ENCODE measurements at regions not wholly inside any gene's neighbourhood (a gene's known extent, or its start where the extent isn't known, plus 50 kb on each side); places are given as distances from the start of the nearest gene placed in this dataset.

DNA sequence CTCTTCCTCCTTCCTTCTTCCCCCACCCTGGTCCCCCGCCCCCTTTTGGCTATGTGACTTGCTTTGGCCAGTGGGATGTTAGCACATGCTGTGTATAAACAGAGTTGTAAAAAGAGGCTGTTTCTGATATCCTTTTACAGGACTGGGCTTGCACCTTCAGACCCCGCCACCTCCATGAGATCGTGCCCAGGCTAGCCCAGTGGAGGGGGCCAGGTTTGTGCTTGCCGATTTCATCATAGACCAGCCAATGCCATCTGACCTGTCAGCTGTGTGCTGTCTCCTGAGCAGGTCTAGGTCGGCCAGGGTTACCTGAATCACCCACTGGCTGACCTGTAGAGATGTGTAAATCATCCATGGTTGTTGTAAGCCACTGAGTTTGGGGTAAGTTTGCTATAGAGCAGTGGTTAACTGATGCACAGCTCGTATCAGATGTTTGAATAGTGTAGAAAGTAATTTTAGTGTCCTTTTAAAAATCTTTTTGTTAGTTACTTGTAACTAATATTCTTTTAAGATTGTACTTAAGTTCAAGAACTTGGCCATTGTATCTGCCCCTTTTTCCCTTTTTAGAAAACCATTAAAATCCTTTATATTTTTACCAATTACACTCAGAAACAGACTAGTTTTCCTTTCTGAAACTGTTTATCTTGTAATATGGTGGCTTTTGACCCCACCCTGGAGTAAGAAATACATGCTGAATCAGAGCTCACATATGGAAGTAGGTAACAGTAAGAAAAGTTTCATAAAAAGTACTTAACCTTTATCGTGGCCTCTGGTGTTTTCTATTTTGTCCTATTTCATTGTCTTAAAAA lies 122.0 kb upstream of the MGAT5 start:
- TF ChIP-seq POLR2A (IDR thresholded peaks at IDR 0.05) (no peak), CTCF (IDR thresholded peaks at IDR 0.05) (no peak)
